ENCODE measurements at regions not wholly inside any gene's neighbourhood (a gene's known extent, or its start where the extent isn't known, plus 50 kb on each side); places are given as distances from the start of the nearest gene placed in this dataset.

DNA sequence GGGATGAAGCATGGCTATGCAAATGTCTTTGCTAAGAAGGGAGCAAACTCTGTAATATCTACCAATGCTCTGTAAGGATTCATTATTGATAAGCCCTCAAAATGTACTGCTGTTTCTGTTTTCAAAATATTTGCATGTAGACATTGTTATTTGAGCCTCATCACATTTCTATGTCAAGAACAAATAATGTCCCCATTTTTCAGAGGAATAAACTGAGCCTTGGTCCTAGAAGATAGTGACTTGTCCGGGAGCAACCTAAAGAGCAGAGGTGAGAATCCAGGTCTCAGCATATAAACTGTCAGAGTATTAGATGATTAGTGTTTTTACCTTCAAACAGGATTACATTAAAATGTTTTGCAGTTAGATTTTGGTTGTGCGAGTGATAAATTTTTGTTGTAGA lies 125.5 kb upstream of the SRRM4 start:
- TF ChIP-seq, protein P1, sequence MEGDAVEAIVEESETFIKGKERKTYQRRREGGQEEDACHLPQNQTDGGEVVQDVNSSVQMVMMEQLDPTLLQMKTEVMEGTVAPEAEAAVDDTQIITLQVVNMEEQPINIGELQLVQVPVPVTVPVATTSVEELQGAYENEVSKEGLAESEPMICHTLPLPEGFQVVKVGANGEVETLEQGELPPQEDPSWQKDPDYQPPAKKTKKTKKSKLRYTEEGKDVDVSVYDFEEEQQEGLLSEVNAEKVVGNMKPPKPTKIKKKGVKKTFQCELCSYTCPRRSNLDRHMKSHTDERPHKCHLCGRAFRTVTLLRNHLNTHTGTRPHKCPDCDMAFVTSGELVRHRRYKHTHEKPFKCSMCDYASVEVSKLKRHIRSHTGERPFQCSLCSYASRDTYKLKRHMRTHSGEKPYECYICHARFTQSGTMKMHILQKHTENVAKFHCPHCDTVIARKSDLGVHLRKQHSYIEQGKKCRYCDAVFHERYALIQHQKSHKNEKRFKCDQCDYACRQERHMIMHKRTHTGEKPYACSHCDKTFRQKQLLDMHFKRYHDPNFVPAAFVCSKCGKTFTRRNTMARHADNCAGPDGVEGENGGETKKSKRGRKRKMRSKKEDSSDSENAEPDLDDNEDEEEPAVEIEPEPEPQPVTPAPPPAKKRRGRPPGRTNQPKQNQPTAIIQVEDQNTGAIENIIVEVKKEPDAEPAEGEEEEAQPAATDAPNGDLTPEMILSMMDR (IDR thresholded peaks at IDR 0.05 in 2 of 3, conservative IDR thresholded peaks at IDR 0.05 in 1 of 3; ENCODE audit: borderline replicate concordance in 1 of 3, insufficient read depth in 1 of 3, low read depth in 2 of 3, low read length in 2 of 3): no peak
- TF ChIP-seq RAD21 (IDR thresholded peaks at IDR 0.05; ENCODE audit: low read depth): no peak
- TF ChIP-seq, protein P2, sequence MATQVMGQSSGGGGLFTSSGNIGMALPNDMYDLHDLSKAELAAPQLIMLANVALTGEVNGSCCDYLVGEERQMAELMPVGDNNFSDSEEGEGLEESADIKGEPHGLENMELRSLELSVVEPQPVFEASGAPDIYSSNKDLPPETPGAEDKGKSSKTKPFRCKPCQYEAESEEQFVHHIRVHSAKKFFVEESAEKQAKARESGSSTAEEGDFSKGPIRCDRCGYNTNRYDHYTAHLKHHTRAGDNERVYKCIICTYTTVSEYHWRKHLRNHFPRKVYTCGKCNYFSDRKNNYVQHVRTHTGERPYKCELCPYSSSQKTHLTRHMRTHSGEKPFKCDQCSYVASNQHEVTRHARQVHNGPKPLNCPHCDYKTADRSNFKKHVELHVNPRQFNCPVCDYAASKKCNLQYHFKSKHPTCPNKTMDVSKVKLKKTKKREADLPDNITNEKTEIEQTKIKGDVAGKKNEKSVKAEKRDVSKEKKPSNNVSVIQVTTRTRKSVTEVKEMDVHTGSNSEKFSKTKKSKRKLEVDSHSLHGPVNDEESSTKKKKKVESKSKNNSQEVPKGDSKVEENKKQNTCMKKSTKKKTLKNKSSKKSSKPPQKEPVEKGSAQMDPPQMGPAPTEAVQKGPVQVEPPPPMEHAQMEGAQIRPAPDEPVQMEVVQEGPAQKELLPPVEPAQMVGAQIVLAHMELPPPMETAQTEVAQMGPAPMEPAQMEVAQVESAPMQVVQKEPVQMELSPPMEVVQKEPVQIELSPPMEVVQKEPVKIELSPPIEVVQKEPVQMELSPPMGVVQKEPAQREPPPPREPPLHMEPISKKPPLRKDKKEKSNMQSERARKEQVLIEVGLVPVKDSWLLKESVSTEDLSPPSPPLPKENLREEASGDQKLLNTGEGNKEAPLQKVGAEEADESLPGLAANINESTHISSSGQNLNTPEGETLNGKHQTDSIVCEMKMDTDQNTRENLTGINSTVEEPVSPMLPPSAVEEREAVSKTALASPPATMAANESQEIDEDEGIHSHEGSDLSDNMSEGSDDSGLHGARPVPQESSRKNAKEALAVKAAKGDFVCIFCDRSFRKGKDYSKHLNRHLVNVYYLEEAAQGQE (IDR thresholded peaks at IDR 0.05; ENCODE audit: low read depth): no peak
- TF ChIP-seq POLR2A (IDR thresholded peaks at IDR 0.05; ENCODE audit: borderline replicate concordance, extremely low read depth, insufficient read depth, insufficient read length): no peak
- no peak for TF ChIP-seq EZH2phosphoT487 (IDR thresholded peaks at IDR 0.05; ENCODE audit: borderline replicate concordance)
- no peak for TF ChIP-seq POLR2AphosphoS5 (IDR thresholded peaks at IDR 0.05; ENCODE audit: low read depth, low read length)
- TF ChIP-seq CEBPB (IDR thresholded peaks at IDR 0.05; ENCODE audit: low read depth): no peak
- TF ChIP-seq CBX3 (IDR thresholded peaks at IDR 0.05; ENCODE audit: low read depth): no peak
- TF ChIP-seq ZNF274 (IDR thresholded peaks at IDR 0.05; ENCODE audit: low read depth, low read length): no peak
- TF ChIP-seq EZH2 (IDR thresholded peaks at IDR 0.05): no peak
- no peak for TF ChIP-seq YY1 (IDR thresholded peaks at IDR 0.05; ENCODE audit: extremely low read depth, insufficient replicate concordance, low read depth, low read length)
- no peak for TF ChIP-seq SIN3A (IDR thresholded peaks at IDR 0.05; ENCODE audit: low read depth)
- TF ChIP-seq, protein P3, sequence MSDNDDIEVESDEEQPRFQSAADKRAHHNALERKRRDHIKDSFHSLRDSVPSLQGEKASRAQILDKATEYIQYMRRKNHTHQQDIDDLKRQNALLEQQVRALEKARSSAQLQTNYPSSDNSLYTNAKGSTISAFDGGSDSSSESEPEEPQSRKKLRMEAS (IDR thresholded peaks at IDR 0.05): no peak

Data from HCT116 (cell line).